H1 (cell line): ENCODE measurements at regions not wholly inside any gene's neighbourhood (a gene's known extent, or its start where the extent isn't known, plus 50 kb on each side); places are given as distances from the start of the nearest gene placed in this dataset.

Source experiments
- CTCF ChIA-PET: fragments of 300-600 bp; sonication (Branson Sonifier 250); formaldehyde crosslinking; loops from one replicate; lab custom pipeline; 2021; ENCODE audit not compliant: partially characterized antibody; lab: Charles Lee
- POLR2A ChIA-PET: fragments of 300-600 bp; sonication (Branson Sonifier 250); formaldehyde crosslinking; loops from one replicate; lab custom pipeline; 2021; ENCODE audit warnings: inconsistent platforms; ENCODE audit not compliant: partially characterized antibody; lab: Charles Lee
- DNase-seq, 2 experiments: peaks; one replicate each; pipeline versions ENCODE4 v3.0.0 to v3.0.0-alpha.2; 2010 to 2022; ENCODE audit warnings: low spot score in 2 of 2, low read depth in 1 of 2, mixed read lengths in 1 of 2
- FAIRE-seq: peaks from 2 replicates; lab custom pipeline; 2011; peaks lifted over from hg19 to GRCh38; lab: Jason Lieb, UNC
- H2AFZ ChIP-seq: 2 replicates; pipeline ENCODE4 v1.8.1; 2012; ENCODE audit warnings: low read length, inconsistent platforms
- H2AK5ac ChIP-seq: 2 replicates; pipeline ENCODE4 v1.6.1; 2013; ENCODE audit warnings: low read depth, low read length
- H2BK120ac ChIP-seq: replicated peaks from 2 replicates; pipeline ENCODE3; 2013; ENCODE audit warnings: low read depth, low read length, inconsistent platforms
- H2BK12ac ChIP-seq: 2 replicates; pipeline ENCODE4 v1.6.1; 2013; ENCODE audit warnings: low read depth, low read length
- H2BK15ac ChIP-seq: 2 replicates; pipeline ENCODE4 v1.6.1; 2013; ENCODE audit warnings: low read length
- H2BK20ac ChIP-seq: 2 replicates; pipeline ENCODE4 v1.6.1; 2013; ENCODE audit warnings: low read length
- H2BK5ac ChIP-seq: 2 replicates; pipeline ENCODE4 v1.6.1; 2013; ENCODE audit warnings: low read depth, low read length
- H3K14ac ChIP-seq: 2 replicates; pipeline ENCODE4 v1.6.1; 2013; ENCODE audit warnings: inconsistent platforms; ENCODE audit not compliant: insufficient read length
- H3K18ac ChIP-seq: 2 replicates; pipeline ENCODE4 v1.6.1; 2013; ENCODE audit warnings: low read length; ENCODE audit errors: extremely low read depth
- H3K23ac ChIP-seq: 2 replicates; pipeline ENCODE4 v1.6.1; 2013; ENCODE audit warnings: inconsistent platforms; ENCODE audit not compliant: insufficient read length
- H3K23me2 ChIP-seq: 2 replicates; pipeline ENCODE4 v1.6.1; 2013; ENCODE audit warnings: low read depth, low read length
- H3K27ac ChIP-seq: 2 replicates; pipeline ENCODE4 v1.6.1; 2011; ENCODE audit warnings: low read depth, low read length, inconsistent platforms
- H3K27me3 ChIP-seq, 4 experiments: replicated peaks in 1 of 4; 1 replicate in 1 of 4; 2 replicates in 3 of 4; pipeline versions ENCODE4 v1.6.1 to v1.8.1; 2011 to 2013; ENCODE audit warnings: low read length in 3 of 4, mild to moderate bottlenecking in 3 of 4, inconsistent platforms in 2 of 4, mixed read lengths in 2 of 4, moderate library complexity in 1 of 4; ENCODE audit not compliant: control insufficient read depth in 3 of 4, insufficient read depth in 3 of 4; ENCODE audit errors: extremely low read depth in 1 of 4
- H3K36me3 ChIP-seq, 4 experiments: 2 replicates each; pipeline versions ENCODE4 v1.6.1 to v1.8.1; 2011 to 2013; ENCODE audit warnings: mild to moderate bottlenecking in 4 of 4, low read length in 3 of 4, moderate library complexity in 2 of 4, control low read depth in 1 of 4, inconsistent platforms in 1 of 4; ENCODE audit not compliant: insufficient read depth in 4 of 4, control insufficient read depth in 2 of 4
- H3K4ac ChIP-seq: replicated peaks from 2 replicates; pipeline ENCODE3; 2013; ENCODE audit warnings: low read length, low read depth, mixed read lengths, inconsistent platforms; ENCODE audit not compliant: insufficient read length
- H3K4me1 ChIP-seq, 4 experiments: replicated peaks in 1 of 4; 1 replicate in 1 of 4; 2 replicates in 3 of 4; pipeline versions ENCODE4 v1.6.1 to v1.8.1; 2011 to 2013; ENCODE audit warnings: low read length in 3 of 4, inconsistent platforms in 2 of 4, mixed read lengths in 1 of 4; ENCODE audit not compliant: insufficient read depth in 4 of 4, control insufficient read depth in 3 of 4
- H3K4me2 ChIP-seq, 2 experiments: 2 replicates each; pipeline versions ENCODE4 v1.6.1 to v1.8.1; 2011 to 2013; ENCODE audit warnings: low read depth in 2 of 2, low read length in 2 of 2, control low read depth in 1 of 2, inconsistent platforms in 1 of 2, mild to moderate bottlenecking in 1 of 2; ENCODE audit not compliant: insufficient read depth in 1 of 2
- H3K4me3 ChIP-seq, 4 experiments: fragments of 200-600, 300-600 bp in 1 of 4; sonication (generic), shearing (Covaris generic), sonication (Bioruptor Twin) in 1 of 4; 2 replicates each; pipeline versions ENCODE4 v1.5.1 to v1.8.1; 2011 to 2016; ENCODE audit warnings: low read length in 4 of 4, low read depth in 3 of 4, control low read depth in 2 of 4, inconsistent platforms in 2 of 4, mild to moderate bottlenecking in 2 of 4, mixed read lengths in 1 of 4, moderate library complexity in 1 of 4; ENCODE audit not compliant: insufficient read depth in 2 of 4; ENCODE audit errors: extremely low read depth in 1 of 4
- H3K56ac ChIP-seq: replicated peaks from 2 replicates; pipeline ENCODE3; 2013; ENCODE audit warnings: low read depth, mild to moderate bottlenecking, mixed read lengths, low read length, inconsistent platforms; ENCODE audit not compliant: insufficient read length
- H3K79me1 ChIP-seq: 2 replicates; pipeline ENCODE4 v1.6.1; 2013; ENCODE audit warnings: low read depth, low read length, control low read depth
- H3K79me2 ChIP-seq, 2 experiments: 2 replicates each; pipeline versions ENCODE4 v1.6.1 to v1.8.1; 2012 to 2013; ENCODE audit warnings: low read length in 2 of 2, mild to moderate bottlenecking in 2 of 2, inconsistent platforms in 1 of 2; ENCODE audit not compliant: insufficient read depth in 2 of 2, control insufficient read depth in 1 of 2
- H3K9ac ChIP-seq, 4 experiments: replicated peaks in 1 of 4; 1 replicate in 1 of 4; 2 replicates in 3 of 4; pipeline versions ENCODE4 v1.6.1 to v1.8.1; 2011 to 2013; ENCODE audit warnings: low read depth in 3 of 4, low read length in 3 of 4, control low read depth in 2 of 4, mild to moderate bottlenecking in 2 of 4, moderate library complexity in 2 of 4, inconsistent platforms in 1 of 4; ENCODE audit errors: extremely low read depth in 1 of 4
- H3K9me3 ChIP-seq, 2 experiments: 2 replicates each; pipeline versions ENCODE4 v1.6.1 to v1.8.1; 2012 to 2013; ENCODE audit warnings: mild to moderate bottlenecking in 2 of 2, moderate library complexity in 2 of 2, control low read depth in 1 of 2, inconsistent platforms in 1 of 2, low read depth in 1 of 2, low read length in 1 of 2, mixed read lengths in 1 of 2; ENCODE audit not compliant: insufficient read depth in 2 of 2
- H4K20me1 ChIP-seq, 2 experiments: replicated peaks in 1 of 2; 2 replicates each; pipeline versions ENCODE3 to v1.8.1; 2011 to 2013; ENCODE audit warnings: inconsistent platforms in 2 of 2, low read length in 2 of 2, mild to moderate bottlenecking in 1 of 2; ENCODE audit not compliant: insufficient read depth in 2 of 2, control insufficient read depth in 1 of 2
- H4K5ac ChIP-seq: 2 replicates; pipeline ENCODE4 v1.6.1; 2013; ENCODE audit warnings: low read length, low read depth, mixed read lengths, inconsistent platforms; ENCODE audit not compliant: insufficient read length
- H4K8ac ChIP-seq: 2 replicates; pipeline ENCODE4 v1.8.0; 2013; ENCODE audit warnings: mild to moderate bottlenecking, moderate library complexity, low read length, inconsistent platforms; ENCODE audit not compliant: insufficient read depth; ENCODE audit errors: extremely low read depth
- H4K91ac ChIP-seq: replicated peaks from 2 replicates; pipeline ENCODE3; 2013; ENCODE audit warnings: low read length, mixed read lengths, inconsistent platforms; ENCODE audit not compliant: insufficient read length
- EGR1 ChIP-seq: IDR thresholded peaks from 2 replicates; pipeline ENCODE4 v1.6.1; 2011; ENCODE audit warnings: low read depth, low read length, borderline replicate concordance
- PHF8 ChIP-seq: fragments of 200-600 bp; sonication (generic); conservative IDR thresholded peaks from 2 replicates; pipeline ENCODE4 v1.7.1; 2012; ENCODE audit warnings: low read depth, mild to moderate bottlenecking, inconsistent platforms, low read length, moderate library complexity
- POLR2A ChIP-seq, 2 experiments: IDR thresholded peaks; 1 replicate in 1 of 2; 2 replicates in 1 of 2; pipeline ENCODE4 v1.6.1; 2011; ENCODE audit warnings: low read depth in 2 of 2, low read length in 2 of 2, mild to moderate bottlenecking in 2 of 2; ENCODE audit errors: control extremely low read depth in 1 of 2
- RAD21 ChIP-seq, 2 experiments: IDR thresholded peaks in 1 of 2; conservative IDR thresholded peaks in 1 of 2; 2 replicates each; pipeline ENCODE4 v1.6.1; 2011; ENCODE audit warnings: low read depth in 2 of 2, low read length in 2 of 2, improper control_type of control experiment in 1 of 2, inconsistent platforms in 1 of 2, mild to moderate bottlenecking in 1 of 2, moderate library complexity in 1 of 2
- RXRA ChIP-seq: IDR thresholded peaks from 2 replicates; pipeline ENCODE4 v1.6.1; 2011; ENCODE audit warnings: low read depth, mild to moderate bottlenecking, low read length, moderate library complexity; ENCODE audit not compliant: insufficient read depth
- TCF12 ChIP-seq: IDR thresholded peaks from 2 replicates; pipeline ENCODE4 v1.6.1; 2011; ENCODE audit warnings: low read depth, mild to moderate bottlenecking, low read length
- WGBS, 2 experiments: shearing (Covaris generic) in 1 of 2; methylation state at CpG; one replicate each; pipeline versions ENCODE4 v1.1.6 to v1.1.7; 2013 to 2015; ENCODE audit warnings: low lambda C conversion rate in 2 of 2, mixed read lengths in 2 of 2, inconsistent platforms in 1 of 2, low coverage in 1 of 2, missing lambda C conversion rate in 1 of 2; ENCODE audit not compliant: insufficient replicate concordance in 2 of 2, insufficient coverage in 1 of 2, insufficient read length in 1 of 2; ENCODE audit errors: extremely low coverage in 1 of 2, missing lambda C conversion rate in 1 of 2; 5-methylcytosine and 5-hydroxymethylcytosine counted together

GRCh38 chr9:134978272-134978671, 60.6 kb upstream of the FCN1 start:
- Histone ChIP-seq H3K4me2 (no peak overlapping the region), H3K79me2 (no peaks in the 10 kb centered on the region), H4K8ac (no peak overlapping the region), H3K27me3 (no peaks in the 10 kb centered on the region), H3K9ac (no peak overlapping the region), H2BK120ac (no peak overlapping the region), H4K20me1 (no peaks in the 10 kb centered on the region), H3K9me3 (no peaks in the 10 kb centered on the region), H3K36me3 (no peaks in the 10 kb centered on the region), H3K4me1 (peaks cover 0 to 15% (median 10%) of the 10 kb centered on the region in 4 experiments; a peak in 6 of 7 replicates), H2BK12ac (peak overlapping the region; percentile 41; the same call in 1 of the 2 replicates), H2AFZ (no peak overlapping the region), H3K4me3 (no peak overlapping the region), H3K79me1 (no peaks in the 10 kb centered on the region), H2BK20ac (no peak overlapping the region; the same call in 1 of the 2 replicates), H3K56ac (no peak overlapping the region), H2BK5ac (no peak overlapping the region), H4K91ac (no peak overlapping the region), H2BK15ac (0 out of 2 replicates have a peak overlapping the region, but pooled peaks have one; percentile 3), H3K23ac (no peak overlapping the region), H3K23me2 (no peaks in the 10 kb centered on the region; the same call in 1 of the 2 replicates), H3K18ac (no peak overlapping the region), H2AK5ac (no peak overlapping the region), H4K5ac (no peak overlapping the region), H3K14ac (no peak overlapping the region), H3K27ac (no peak overlapping the region), H3K4ac (no peak overlapping the region)
- ChIA-PET POLR2A (no interaction called here), CTCF (interaction anchor here (0.7 to 1.5 kb wide), 2 partner anchors 196 to 529 kb away, joined by 3 to 7 read pairs; no protein-coding TSS in a partner anchor)
- FAIRE-seq (no peak), DNase-seq (no peak)
- WGBS, 2 experiments = 91% methylated on average over 8 of the region's 8 CpGs; no CpG with 5 or more reads in 1 of the 2 experiments
- TF ChIP-seq PHF8 (no peak), RAD21 (IDR thresholded peaks at IDR 0.05 in 1 of 2, conservative IDR thresholded peaks at IDR 0.05 in 1 of 2; ENCODE audit: low read depth in 2 of 2, low read length in 2 of 2) (no peak), TCF12 (no peak), EGR1 (no peak), RXRA (no peak), POLR2A (IDR thresholded peaks at IDR 0.05; ENCODE audit: control extremely low read depth in 1 of 2, low read depth in 2 of 2, low read length in 2 of 2) (no peak)
